Breast epithelium (tissue), 4 donors: ENCODE measurements at regions not wholly inside any gene's neighbourhood (a gene's known extent, or its start where the extent isn't known, plus 50 kb on each side); places are given as distances from the start of the nearest gene placed in this dataset.

Experiments
- DNase-seq, 2 donors: peaks; one replicate each; pipeline ENCODE4 v3.0.0-alpha.2; 2019; ENCODE audit warnings: low spot score in 2 of 2
- H3K27ac ChIP-seq, 2 donors: fragments of 200-600 bp; sonication (generic) in 1 of 2; one replicate each; pipeline ENCODE4 v1.5.1; 2016 to 2019; ENCODE audit warnings: mild to moderate bottlenecking in 1 of 2
- H3K27me3 ChIP-seq, 2 donors: fragments of 200-600 bp; sonication (generic) in 1 of 2; one replicate each; pipeline versions ENCODE4 v1.5.1 to v1.6.0; 2017 to 2019; ENCODE audit warnings: control low read depth in 1 of 2, mild to moderate bottlenecking in 1 of 2
- H3K36me3 ChIP-seq: fragments of 200-600 bp; one replicate; pipeline ENCODE4 v1.5.1; 2019
- H3K4me1 ChIP-seq, 2 donors: fragments of 200-600 bp; sonication (generic); one replicate each; pipeline ENCODE4 v1.5.1; 2016 to 2019; ENCODE audit warnings: control low read depth in 1 of 2
- H3K4me3 ChIP-seq, 3 donors: fragments of 200-600 bp; sonication (generic); 1 replicate in 2 of 3; 2 replicates in 1 of 3; pipeline ENCODE4 v1.5.1; 2016 to 2019; ENCODE audit warnings: mild to moderate bottlenecking in 3 of 3, moderate library complexity in 2 of 3
- H3K9me3 ChIP-seq, 2 donors: fragments of 200-600 bp; sonication (generic) in 1 of 2; one replicate each; pipeline ENCODE4 v1.5.1; 2016 to 2019; ENCODE audit warnings: control low read depth in 1 of 2
- POLR2A ChIP-seq: fragments of 450-650 bp; IDR thresholded peaks from one replicate; pipeline ENCODE4 v1.6.1; 2016; ENCODE audit warnings: antibody characterized with exemption, mild to moderate bottlenecking, moderate library complexity
- POLR2AphosphoS5 ChIP-seq, 3 donors: sonication (generic); formaldehyde crosslinking; IDR thresholded peaks; one replicate each; pipeline ENCODE4 v1.6.1; 2017; ENCODE audit warnings: antibody characterized with exemption in 3 of 3
- intact Hi-C: fragments of 100-400 bp; cut with DNase I; formaldehyde crosslinking; loops from one replicate; pipeline ENCODE4 v1.15.1; 2023; ENCODE audit warnings: low total_unique reads
- TF ChIP-seq, protein P1 (sequence below), 3 donors: fragments of 450-650 bp; IDR thresholded peaks; one replicate each; pipeline ENCODE4 v1.5.1; 2016 to 2017; ENCODE audit warnings: antibody characterized with exemption in 3 of 3, mild to moderate bottlenecking in 3 of 3, moderate library complexity in 3 of 3

DNA sequence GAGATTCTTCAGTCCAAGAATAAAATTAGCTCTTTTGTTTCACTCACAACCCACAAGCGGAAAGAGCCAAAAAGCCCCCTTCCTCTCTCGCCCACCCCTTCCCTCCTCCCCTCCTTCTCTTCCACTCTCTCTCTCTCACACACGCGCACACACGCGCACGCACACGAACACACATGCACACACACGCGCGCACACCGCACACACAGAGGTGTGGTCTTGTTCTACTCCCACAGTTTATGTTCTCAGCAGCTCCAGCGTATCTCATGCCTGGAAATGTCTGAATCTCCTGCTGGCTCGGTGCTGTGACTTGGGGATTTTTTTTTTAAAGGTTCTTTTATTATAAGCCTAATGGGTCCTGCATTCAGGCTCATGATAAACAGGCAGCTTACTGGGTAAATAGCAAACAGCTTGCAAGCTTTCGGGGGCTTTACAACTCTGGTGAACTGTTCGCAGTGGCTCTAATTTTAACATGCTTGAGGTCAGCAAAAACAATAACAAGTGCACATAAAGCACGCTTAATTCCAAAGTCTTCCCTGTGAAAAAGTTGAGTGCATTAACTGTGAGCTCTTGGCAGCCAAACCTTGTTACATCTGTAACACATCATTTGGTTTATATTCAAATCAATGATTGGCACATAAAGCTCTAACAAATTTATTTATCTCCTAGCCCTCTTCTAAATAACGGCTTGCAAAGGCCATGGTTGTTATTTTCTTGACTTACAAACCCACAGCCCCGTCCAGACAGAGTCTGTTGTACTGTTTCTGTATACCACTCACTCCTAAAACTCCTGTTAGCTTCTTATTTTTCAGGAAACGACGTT is 424.1 kb upstream of the MGMT start:
- intact Hi-C loops = no loop called here
- H3K36me3 ChIP-seq = no peaks in the 10 kb centered on the region
- H3K9me3 ChIP-seq = no peaks in the 10 kb centered on the region
- no peak for TF ChIP-seq POLR2AphosphoS5 (IDR thresholded peaks at IDR 0.05)
- TF ChIP-seq, protein P1, sequence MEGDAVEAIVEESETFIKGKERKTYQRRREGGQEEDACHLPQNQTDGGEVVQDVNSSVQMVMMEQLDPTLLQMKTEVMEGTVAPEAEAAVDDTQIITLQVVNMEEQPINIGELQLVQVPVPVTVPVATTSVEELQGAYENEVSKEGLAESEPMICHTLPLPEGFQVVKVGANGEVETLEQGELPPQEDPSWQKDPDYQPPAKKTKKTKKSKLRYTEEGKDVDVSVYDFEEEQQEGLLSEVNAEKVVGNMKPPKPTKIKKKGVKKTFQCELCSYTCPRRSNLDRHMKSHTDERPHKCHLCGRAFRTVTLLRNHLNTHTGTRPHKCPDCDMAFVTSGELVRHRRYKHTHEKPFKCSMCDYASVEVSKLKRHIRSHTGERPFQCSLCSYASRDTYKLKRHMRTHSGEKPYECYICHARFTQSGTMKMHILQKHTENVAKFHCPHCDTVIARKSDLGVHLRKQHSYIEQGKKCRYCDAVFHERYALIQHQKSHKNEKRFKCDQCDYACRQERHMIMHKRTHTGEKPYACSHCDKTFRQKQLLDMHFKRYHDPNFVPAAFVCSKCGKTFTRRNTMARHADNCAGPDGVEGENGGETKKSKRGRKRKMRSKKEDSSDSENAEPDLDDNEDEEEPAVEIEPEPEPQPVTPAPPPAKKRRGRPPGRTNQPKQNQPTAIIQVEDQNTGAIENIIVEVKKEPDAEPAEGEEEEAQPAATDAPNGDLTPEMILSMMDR (IDR thresholded peaks at IDR 0.05) = no peak
- no peak for TF ChIP-seq POLR2A
- no peak overlapping the region for H3K4me3 ChIP-seq
- no peaks in the 10 kb centered on the region for H3K27me3 ChIP-seq
- H3K27ac ChIP-seq = no peak overlapping the region
- DNase-seq = no peak
- H3K4me1 ChIP-seq = no peaks in the 10 kb centered on the region

DNA sequence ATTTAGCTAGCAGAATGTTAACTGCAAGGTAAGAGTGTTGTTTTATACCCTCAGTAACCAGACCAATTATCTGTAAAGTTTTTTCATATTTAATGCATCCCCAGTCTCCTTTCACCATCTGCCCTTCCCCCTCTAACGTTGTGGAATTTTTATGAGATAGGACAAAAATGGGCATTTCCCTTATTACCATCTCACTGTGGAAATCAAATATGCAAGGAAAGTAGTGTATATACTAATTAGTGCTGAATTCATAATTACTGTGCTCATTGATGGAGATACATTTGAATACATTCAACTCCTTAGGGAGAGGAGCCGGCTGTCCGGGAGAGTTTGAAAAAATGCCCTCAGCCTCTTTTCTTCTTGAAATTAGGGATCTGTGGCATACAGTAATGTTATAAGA is 423.4 kb upstream of the MGMT start:
- no peak for DNase-seq
- Histone ChIP-seq H3K4me1 (no peaks in the 10 kb centered on the region), H3K27ac (no peak overlapping the region), H3K27me3 (no peaks in the 10 kb centered on the region), H3K4me3 (no peak overlapping the region), H3K9me3 (no peaks in the 10 kb centered on the region), H3K36me3 (no peaks in the 10 kb centered on the region)
- intact Hi-C loops = no loop called here
- TF ChIP-seq, protein P1 (IDR thresholded peaks at IDR 0.05) = no peak
- no peak for TF ChIP-seq POLR2AphosphoS5 (IDR thresholded peaks at IDR 0.05)
- no peak for TF ChIP-seq POLR2A

DNA sequence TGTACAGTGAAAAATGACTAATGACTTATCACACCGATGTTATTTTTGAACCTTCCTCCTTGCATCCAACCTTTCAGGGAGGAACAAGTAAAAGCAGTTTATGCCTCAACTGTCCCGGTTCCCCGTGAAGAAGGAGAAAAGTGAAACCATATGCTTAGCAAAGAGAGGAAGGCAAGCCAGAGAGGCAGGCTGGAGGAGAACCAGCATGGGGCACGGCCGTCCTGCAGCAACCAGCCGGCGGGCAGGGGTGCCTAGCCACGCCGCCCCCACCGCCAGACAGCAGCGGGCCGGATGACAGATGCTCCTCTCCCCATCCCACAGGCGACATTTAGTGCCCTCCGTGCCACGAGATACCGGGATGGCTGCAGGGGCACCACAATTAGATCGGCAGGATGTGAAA is 421.4 kb upstream of the MGMT start:
- Histone ChIP-seq H3K4me1 (no peaks in the 10 kb centered on the region), H3K4me3 (peak overlapping the region in 2 of 3 donors; percentile 10 to 57), H3K9me3 (no peaks in the 10 kb centered on the region), H3K27ac (no peak overlapping the region), H3K27me3 (no peaks in the 10 kb centered on the region), H3K36me3 (no peaks in the 10 kb centered on the region)
- no peak for DNase-seq
- no peak for TF ChIP-seq POLR2A
- TF ChIP-seq, protein P1 (IDR thresholded peaks at IDR 0.05) = no peak
- no peak for TF ChIP-seq POLR2AphosphoS5 (IDR thresholded peaks at IDR 0.05)
- intact Hi-C loops = no loop called here

DNA sequence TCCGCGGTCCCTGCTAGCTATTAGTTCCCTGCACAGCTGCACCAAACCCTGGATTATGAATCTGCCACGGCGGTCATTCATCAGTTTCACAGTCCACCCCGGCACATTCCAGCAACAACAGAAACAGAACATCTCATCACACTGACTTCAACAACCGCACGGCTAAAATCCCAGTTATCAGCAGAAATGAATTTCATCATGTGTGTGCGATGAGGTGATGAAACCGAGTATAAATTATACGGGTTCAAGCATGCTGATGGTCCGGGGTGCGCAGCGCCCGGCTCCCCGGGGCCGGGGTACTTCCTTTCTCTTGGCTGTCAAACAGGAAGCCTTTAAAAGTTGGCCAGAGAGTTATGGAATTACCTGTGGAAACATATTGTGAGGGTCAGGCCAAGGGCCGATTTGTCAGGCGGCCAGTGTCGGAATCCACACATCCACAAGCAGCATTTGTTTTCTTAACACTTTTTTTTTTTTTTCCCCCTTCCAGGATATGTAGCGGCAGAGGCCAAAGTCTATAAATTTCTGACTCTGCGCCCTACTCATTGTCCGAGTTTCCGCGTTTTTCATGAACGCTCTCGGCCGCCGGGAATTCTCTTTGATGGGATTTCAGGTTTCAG is 420.9 kb upstream of the MGMT start:
- H3K36me3 ChIP-seq = no peaks in the 10 kb centered on the region
- no peaks in the 10 kb centered on the region for H3K4me1 ChIP-seq
- intact Hi-C loops = no loop called here
- H3K27me3 ChIP-seq = no peaks in the 10 kb centered on the region
- TF ChIP-seq, protein P1 (IDR thresholded peaks at IDR 0.05) = no peak
- TF ChIP-seq POLR2A (no peak), POLR2AphosphoS5 (IDR thresholded peaks at IDR 0.05) (no peak)
- no peak overlapping the region for H3K27ac ChIP-seq
- DNase-seq = no peak
- peak overlapping the region in 2 of 3 donors; percentile 10 to 57 for H3K4me3 ChIP-seq
- H3K9me3 ChIP-seq = no peaks in the 10 kb centered on the region

DNA sequence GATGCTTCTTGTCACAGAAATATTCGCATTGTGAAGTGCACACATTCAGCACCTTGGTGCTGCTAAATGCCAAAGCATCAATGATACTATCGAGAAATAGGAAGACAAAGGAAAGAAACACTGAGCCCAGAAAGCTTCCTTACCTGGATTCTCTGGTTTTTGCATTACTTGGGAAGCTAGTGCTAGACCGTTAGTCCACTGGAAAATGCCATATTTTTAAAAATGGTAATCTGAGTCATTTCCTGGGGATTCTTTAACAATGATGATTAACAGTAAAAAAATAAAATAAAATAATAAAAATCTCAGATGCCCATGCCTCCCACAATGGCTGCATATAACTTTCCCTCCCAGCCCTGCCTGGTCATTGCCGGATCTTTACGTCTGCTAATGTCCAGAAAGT is 420.1 kb upstream of the MGMT start:
- Histone ChIP-seq H3K9me3 (no peaks in the 10 kb centered on the region), H3K4me3 (no peak overlapping the region), H3K4me1 (no peaks in the 10 kb centered on the region), H3K36me3 (no peaks in the 10 kb centered on the region), H3K27ac (no peak overlapping the region), H3K27me3 (no peaks in the 10 kb centered on the region)
- DNase-seq = no peak
- intact Hi-C loops = no loop called here
- TF ChIP-seq POLR2A = no peak
- TF ChIP-seq POLR2AphosphoS5 (IDR thresholded peaks at IDR 0.05) = no peak
- TF ChIP-seq, protein P1 (IDR thresholded peaks at IDR 0.05) = no peak
